OCI-LY7 (cell line): ENCODE measurements at regions not wholly inside any gene's neighbourhood (a gene's known extent, or its start where the extent isn't known, plus 50 kb on each side); places are given as distances from the start of the nearest gene placed in this dataset.

Experiments
- EZH2phosphoT487 ChIP-seq: fragments of 200-600 bp; sonication (generic); IDR thresholded peaks from 2 replicates; pipeline ENCODE4 v1.6.1; 2018; ENCODE audit warnings: low read depth, borderline replicate concordance, mild to moderate bottlenecking, mixed run types, antibody characterized with exemption, low read length, moderate library complexity, mixed read lengths
- TF ChIP-seq, protein P1 (sequence below): fragments of 200-600 bp; sonication (generic); conservative IDR thresholded peaks from 2 replicates; pipeline ENCODE4 v1.5.1; 2014; ENCODE audit warnings: mild to moderate bottlenecking, antibody characterized with exemption, low read length, moderate library complexity, mixed read lengths

DNA sequence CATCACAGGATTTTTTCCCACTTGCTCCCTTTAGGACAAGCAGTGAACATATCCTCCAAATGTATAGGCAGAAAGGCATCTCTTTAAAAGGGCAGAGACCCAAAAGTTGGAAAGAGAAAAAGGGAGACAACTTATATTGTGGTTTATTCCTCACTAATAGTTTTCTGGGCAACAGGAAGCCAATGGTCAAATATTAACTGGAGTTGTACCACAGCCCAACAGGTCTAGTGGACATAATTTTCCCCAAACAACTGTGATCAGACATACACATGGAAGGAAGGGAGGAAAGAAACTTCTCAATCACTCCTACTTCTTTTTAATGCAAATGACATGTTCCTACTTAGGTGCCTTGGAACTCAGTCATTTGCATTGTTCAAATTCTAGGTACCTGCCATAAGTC is 78.4 kb downstream of the SOX9 start:
- TF ChIP-seq, protein P1, sequence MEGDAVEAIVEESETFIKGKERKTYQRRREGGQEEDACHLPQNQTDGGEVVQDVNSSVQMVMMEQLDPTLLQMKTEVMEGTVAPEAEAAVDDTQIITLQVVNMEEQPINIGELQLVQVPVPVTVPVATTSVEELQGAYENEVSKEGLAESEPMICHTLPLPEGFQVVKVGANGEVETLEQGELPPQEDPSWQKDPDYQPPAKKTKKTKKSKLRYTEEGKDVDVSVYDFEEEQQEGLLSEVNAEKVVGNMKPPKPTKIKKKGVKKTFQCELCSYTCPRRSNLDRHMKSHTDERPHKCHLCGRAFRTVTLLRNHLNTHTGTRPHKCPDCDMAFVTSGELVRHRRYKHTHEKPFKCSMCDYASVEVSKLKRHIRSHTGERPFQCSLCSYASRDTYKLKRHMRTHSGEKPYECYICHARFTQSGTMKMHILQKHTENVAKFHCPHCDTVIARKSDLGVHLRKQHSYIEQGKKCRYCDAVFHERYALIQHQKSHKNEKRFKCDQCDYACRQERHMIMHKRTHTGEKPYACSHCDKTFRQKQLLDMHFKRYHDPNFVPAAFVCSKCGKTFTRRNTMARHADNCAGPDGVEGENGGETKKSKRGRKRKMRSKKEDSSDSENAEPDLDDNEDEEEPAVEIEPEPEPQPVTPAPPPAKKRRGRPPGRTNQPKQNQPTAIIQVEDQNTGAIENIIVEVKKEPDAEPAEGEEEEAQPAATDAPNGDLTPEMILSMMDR: no peak
- TF ChIP-seq EZH2phosphoT487: no peak
